H54 (cell line): ENCODE measurements at regions not wholly inside any gene's neighbourhood (a gene's known extent, or its start where the extent isn't known, plus 50 kb on each side); places are given as distances from the start of the nearest gene placed in this dataset.

Experiments used
- DNase-seq: peaks from one replicate; pipeline ENCODE4 v3.0.0; 2011; ENCODE audit warnings: low spot score, mixed read lengths; ENCODE audit not compliant: insufficient read length
- FAIRE-seq: peaks from 3 replicates; lab custom pipeline; 2011; peaks lifted over from hg19 to GRCh38; lab: Jason Lieb, UNC
- POLR2A ChIP-seq: IDR thresholded peaks from 2 replicates; pipeline ENCODE4 v1.6.1; 2011; ENCODE audit warnings: low read depth, mild to moderate bottlenecking, low read length

DNA sequence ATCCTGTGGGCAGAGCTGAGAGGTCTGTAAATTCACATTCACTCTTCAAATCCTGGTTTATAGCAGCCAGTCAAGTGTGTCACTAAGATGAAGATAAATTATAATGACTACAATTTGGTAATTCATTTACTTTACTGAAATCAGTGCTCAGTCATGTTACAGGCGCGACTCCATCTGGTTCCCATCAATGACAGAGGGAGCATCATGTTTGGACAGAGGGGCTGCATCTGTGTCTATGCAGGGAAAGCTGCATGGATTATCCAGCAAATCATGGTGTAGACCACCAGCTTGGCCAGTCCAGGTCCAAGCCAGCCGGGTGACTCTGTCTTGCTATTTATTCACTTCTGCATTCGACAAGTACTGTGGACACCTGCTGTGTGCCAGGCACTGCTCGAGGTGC lies 214.1 kb upstream of the ZNF32 start:
- DNase-seq (no peak), FAIRE-seq (no peak)
- no peak for TF ChIP-seq POLR2A

DNA sequence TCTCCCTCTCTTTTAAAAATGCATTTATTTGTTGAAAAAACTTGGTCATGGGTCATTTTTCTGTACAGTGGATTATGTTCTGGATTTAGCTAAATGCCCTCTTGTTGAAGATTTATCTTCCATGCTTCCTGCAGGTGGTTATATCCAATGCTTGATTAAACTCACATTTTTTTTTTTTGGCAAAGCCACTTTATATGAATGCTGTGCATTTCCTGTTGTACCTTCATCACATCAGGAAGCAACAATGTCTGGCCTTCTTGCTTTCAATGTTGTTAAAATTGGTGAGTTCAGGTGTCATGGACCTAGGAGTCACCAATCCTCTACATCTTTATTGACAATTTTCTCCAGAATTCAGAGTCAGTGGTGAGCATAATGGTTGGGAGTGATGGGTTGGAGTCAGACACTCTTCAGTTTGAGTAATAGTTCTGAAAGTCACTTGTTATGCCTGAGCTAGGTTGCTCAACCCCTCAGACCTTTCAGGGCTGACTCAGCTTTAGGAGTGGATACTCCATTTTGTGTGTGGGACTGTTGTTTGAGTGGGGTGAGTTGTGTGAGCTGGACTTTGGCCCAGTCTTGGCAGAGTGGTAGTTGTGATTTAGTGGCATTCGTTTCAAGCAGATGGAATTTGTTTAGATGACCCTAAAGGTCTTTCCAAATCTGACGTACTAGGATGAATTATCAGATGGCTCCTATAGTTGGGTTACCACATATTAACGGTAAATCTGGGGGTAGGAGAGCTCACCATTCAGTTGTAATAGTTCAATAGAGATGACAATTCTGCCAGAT lies 213.5 kb upstream of the ZNF32 start:
- DNase-seq (peak; percentile 50), FAIRE-seq (peak; percentile 33)
- TF ChIP-seq POLR2A = no peak

DNA sequence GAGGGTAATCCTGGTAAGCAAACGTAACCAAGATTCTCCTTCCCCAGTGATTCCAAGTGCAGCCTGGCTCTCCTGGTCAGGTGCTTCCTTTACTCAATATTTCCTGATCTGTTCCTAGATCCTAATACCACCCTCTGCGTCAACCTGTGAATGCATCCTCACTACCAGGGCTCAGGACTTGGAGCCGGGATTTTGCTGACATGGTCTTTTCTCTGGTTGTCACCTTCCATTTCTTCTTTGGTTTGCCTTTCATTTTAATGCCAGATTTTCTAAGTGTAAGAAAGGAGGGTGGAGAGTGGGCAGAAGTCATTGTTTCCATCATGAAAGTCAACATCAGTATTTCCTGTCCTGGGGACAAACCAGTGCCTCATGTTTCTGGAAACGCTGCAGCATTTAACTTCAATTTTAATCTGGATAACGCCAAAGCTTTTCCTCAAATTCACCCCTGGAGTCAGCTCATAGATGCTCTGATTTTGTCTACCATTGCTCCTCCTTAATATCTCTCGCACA lies 210.4 kb upstream of the ZNF32 start:
- no peak for TF ChIP-seq POLR2A
- DNase-seq (no peak), FAIRE-seq (no peak)

DNA sequence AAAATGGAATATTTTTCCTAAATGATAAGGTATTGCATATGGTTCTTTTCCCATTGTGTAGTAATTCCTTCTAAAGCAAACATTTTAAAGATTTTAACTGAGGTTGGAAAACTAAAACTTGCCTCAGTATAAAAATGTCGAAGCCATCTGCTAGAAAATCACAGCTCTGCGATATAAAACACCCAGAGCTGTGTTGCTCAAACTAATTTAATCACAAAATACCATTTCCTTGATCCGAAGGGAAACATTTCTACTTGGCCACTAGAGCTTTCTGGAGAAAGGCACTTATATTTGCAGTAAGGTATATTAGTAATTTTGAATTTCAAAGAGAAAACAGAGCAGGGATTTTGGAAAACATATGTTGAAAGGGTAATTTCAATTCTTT lies 209.2 kb upstream of the ZNF32 start:
- DNase-seq (no peak), FAIRE-seq (no peak)
- no peak for TF ChIP-seq POLR2A

- no peak for TF ChIP-seq POLR2A
- DNase-seq (peak; percentile 61), FAIRE-seq (peak; percentile 23)
These were observed 208.7 kb upstream of the ZNF32 start for GRCh38 chr10:43857206-43857930.

GRCh38 chr10:43856299-43856698 lies 207.6 kb upstream of the ZNF32 start:
- DNase-seq (no peak), FAIRE-seq (no peak)
- TF ChIP-seq POLR2A = no peak

DNA sequence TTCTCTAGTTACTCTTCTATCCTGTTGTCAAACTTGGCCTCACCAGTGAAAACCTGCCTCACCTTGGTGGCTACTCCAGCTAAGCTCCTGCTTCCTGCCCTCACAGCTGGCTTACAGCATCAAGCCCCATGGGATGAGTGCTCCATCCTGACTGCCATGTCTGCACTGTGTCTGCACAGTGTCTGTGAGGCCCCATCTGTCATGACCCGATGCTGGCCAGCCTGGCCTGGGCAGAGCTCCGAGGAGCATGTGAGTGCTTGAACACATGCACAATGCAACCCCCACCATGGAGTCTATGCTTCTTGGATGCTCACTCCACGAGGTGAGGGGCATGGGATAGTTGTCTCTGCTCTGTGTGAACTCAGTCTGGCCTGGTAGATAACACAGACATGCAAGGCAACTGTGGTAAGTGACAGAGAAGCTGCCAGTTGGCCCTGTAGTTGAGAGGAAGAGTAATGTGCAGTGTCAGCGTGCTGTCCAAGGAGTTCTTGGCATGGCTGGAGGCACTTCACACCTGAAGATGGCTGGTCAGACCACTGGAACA lies 207.1 kb upstream of the ZNF32 start:
- DNase-seq = no peak
- FAIRE-seq = no peak

GRCh38 chr10:43854007-43854406 lies 205.3 kb upstream of the ZNF32 start:
- FAIRE-seq = no peak
- TF ChIP-seq POLR2A = no peak
- no peak for DNase-seq

More for the DNA sequence above, 207.1 kb upstream of the ZNF32 start:
- TF ChIP-seq POLR2A = no peak

GRCh38 chr10:43853369-43853768 lies 204.7 kb upstream of the ZNF32 start:
- no peak for DNase-seq
- no peak for TF ChIP-seq POLR2A
- no peak for FAIRE-seq

DNA sequence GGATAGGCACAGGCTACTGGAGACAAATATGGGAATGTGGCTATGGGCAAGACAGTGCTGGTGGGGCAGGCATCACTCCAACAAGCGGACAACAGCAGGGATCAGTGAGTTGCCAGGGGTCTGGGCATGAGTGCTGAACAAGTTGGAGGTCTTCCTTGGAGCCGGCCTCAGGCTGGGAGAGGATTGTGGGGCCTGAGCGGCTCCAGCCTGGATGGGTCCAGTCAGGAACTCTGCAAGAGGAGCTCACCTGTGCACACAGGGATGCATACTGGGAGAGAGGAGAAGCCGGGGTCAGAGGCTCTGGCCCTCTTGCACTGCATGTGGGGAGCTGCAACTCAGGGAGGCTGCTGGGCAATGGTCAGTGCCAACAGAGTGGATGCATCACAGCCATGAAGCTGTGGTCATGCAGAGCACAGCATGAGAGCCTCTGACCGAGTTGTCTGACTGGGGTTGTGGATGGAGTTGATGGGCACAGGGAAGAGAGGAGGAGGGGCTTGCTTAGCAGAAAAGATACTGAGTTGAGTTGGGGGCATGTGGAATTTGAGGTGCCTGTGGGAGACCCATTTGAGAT lies 204.0 kb upstream of the ZNF32 start:
- FAIRE-seq = no peak
- no peak for DNase-seq
- no peak for TF ChIP-seq POLR2A

DNA sequence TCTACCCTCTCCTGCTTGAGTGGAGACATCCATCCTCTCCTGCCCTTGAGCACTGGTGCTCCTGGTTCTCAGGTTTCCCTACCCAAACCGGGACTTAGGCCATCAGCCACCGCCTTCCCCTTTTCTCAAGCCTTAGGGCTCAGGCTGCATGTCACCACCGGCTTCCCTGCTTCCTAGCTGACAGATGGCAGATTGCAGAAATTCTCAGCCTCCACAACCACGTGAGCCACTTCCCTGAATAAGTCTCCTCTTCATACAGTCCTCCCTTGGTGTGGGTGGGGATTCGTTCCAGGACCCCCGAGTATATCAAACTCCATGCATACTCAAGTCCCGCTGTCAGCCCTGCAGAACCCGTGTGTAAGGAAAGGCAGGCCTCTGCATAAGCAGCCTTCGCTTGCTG lies 203.5 kb upstream of the ZNF32 start:
- no peak for DNase-seq
- no peak for TF ChIP-seq POLR2A

GRCh38 chr10:43851030-43851429 lies 202.3 kb upstream of the ZNF32 start:
- no peak for TF ChIP-seq POLR2A
- DNase-seq = no peak
- no peak for FAIRE-seq

More for the DNA sequence above, 203.5 kb upstream of the ZNF32 start:
- no peak for FAIRE-seq

DNA sequence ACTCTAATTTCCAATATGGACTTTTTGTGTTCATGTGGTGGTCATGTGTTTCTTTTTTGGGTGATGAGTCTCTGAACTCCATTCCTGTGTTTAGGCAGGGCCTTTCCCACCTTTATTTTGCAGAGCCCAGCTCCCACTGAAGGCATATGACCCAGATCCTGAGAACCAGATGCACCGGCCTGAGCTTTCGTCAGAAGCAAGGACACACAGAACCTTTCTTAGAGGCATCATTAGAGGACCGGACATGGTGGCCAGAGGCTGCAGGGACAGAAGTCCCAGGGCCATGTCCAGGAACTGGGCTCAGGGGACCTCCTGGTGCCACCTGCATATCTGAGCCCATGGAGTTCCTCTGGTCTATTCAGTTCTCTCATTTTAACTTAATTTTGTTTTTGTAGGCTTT lies 200.9 kb upstream of the ZNF32 start:
- DNase-seq (no peak), FAIRE-seq (no peak)
- no peak for TF ChIP-seq POLR2A

DNA sequence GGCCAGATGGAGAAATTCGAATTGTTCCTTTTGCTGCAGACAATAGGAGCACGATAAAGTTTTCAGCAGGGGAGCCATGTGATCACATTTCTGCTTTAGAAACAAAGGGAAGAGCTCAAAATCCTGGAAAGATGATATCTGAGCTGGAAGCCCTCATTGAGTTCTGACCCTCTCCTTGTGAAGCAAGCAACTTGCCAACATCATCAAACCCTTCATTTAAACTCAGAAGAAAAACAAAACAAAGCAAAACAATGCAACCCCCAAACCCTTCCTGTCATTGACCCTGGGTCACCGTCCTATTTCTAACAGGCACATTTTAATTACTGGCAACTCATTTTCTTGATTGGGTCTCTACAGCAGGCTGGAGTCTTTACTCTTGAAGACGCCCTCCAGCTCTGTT lies 198.3 kb upstream of the ZNF32 start:
- no peak for TF ChIP-seq POLR2A
- DNase-seq = no peak
- no peak for FAIRE-seq
